ENCODE measurements at regions not wholly inside any gene's neighbourhood (a gene's known extent, or its start where the extent isn't known, plus 50 kb on each side); places are given as distances from the start of the nearest gene placed in this dataset.
A peak's percentile ranks its signal among the peaks of the same experiment; 100 is the strongest.

- Histone ChIP-seq H3K27ac (peak overlapping the region in 1 of 21 experiments; percentile 19), H3K4me3 (no peak overlapping the region)
Observed at GRCh38 chr12:92459850-92460249, 242.9 kb upstream of the PLEKHG7 start.

- H3K27ac ChIP-seq = no peak overlapping the region
- no peak overlapping the region for H3K4me3 ChIP-seq
Observed at GRCh38 chr12:92458996-92459395, 243.8 kb upstream of the PLEKHG7 start.

- H3K27ac ChIP-seq = no peak overlapping the region
- no peak overlapping the region for H3K4me3 ChIP-seq
Observed at GRCh38 chr12:92457458-92458180, 245.2 kb upstream of the PLEKHG7 start.

GRCh38 chr12:92452763-92453162 lies 250.0 kb upstream of the PLEKHG7 start:
- no peak overlapping the region for H3K27ac ChIP-seq
- H3K4me3 ChIP-seq = no peak overlapping the region

GRCh38 chr12:92446083-92446460 lies 256.7 kb upstream of the PLEKHG7 start:
- Histone ChIP-seq H3K4me3 (no peak overlapping the region), H3K27ac (peak overlapping the region in 19 of 21 experiments; percentile 6 to 79 (median 60))

GRCh38 chr12:92445253-92446082 lies 257.3 kb upstream of the PLEKHG7 start:
- peak overlapping the region in 20 of 21 experiments; percentile 6 to 79 (median 58) for H3K27ac ChIP-seq

GRCh38 chr12:92444763-92445162 lies 258.0 kb upstream of the PLEKHG7 start:
- peak overlapping the region in 18 of 21 experiments; percentile 6 to 79 (median 58) for H3K27ac ChIP-seq
- H3K4me3 ChIP-seq = no peak overlapping the region

More at GRCh38 chr12:92445253-92446082, 257.3 kb upstream of the PLEKHG7 start:
- no peak overlapping the region for H3K4me3 ChIP-seq

GRCh38 chr12:92442782-92443181 lies 260.0 kb upstream of the PLEKHG7 start:
- H3K27ac ChIP-seq = peak overlapping the region in 1 of 21 experiments; percentile 18
- H3K4me3 ChIP-seq = no peak overlapping the region

- H3K4me3 ChIP-seq = no peak overlapping the region
- H3K27ac ChIP-seq = peak overlapping the region in 5 of 21 experiments; percentile 26 to 58 (median 42)
Observed at GRCh38 chr12:92440072-92440471, 262.7 kb upstream of the PLEKHG7 start.

- Histone ChIP-seq H3K27ac (peak overlapping the region in 10 of 21 experiments; percentile 0 to 66 (median 39)), H3K4me3 (no peak overlapping the region)
Observed at GRCh38 chr12:92439420-92439805, 263.4 kb upstream of the PLEKHG7 start.

- no peak overlapping the region for H3K4me3 ChIP-seq
- peak overlapping the region in 14 of 21 experiments; percentile 0 to 66 (median 30) for H3K27ac ChIP-seq
Observed at GRCh38 chr12:92438641-92439419, 264.0 kb upstream of the PLEKHG7 start.

GRCh38 chr12:92437452-92437851 lies 265.3 kb upstream of the PLEKHG7 start:
- Histone ChIP-seq H3K27ac (peak overlapping the region in 2 of 21 experiments; percentile 10 to 13), H3K4me3 (no peak overlapping the region)

- Histone ChIP-seq H3K27ac (peak overlapping the region in 2 of 21 experiments; percentile 10 to 13), H3K4me3 (no peak overlapping the region)
Observed at GRCh38 chr12:92436856-92437255, 265.9 kb upstream of the PLEKHG7 start.

GRCh38 chr12:92434607-92435025 lies 268.2 kb upstream of the PLEKHG7 start:
- Histone ChIP-seq H3K27ac (peak overlapping the region in 1 of 21 experiments; percentile 18), H3K4me3 (no peak overlapping the region)

- Histone ChIP-seq H3K27ac (peak overlapping the region in 2 of 21 experiments; percentile 1 to 63), H3K4me3 (no peak overlapping the region)
Observed at GRCh38 chr12:92432724-92433441, 269.9 kb upstream of the PLEKHG7 start.

- H3K27ac ChIP-seq = no peak overlapping the region
Observed at GRCh38 chr12:92431146-92431545, 271.6 kb upstream of the PLEKHG7 start.

GRCh38 chr12:92426332-92426731 lies 276.5 kb upstream of the PLEKHG7 start:
- no peak overlapping the region for H3K4me3 ChIP-seq
- H3K27ac ChIP-seq = no peak overlapping the region

More at GRCh38 chr12:92431146-92431545, 271.6 kb upstream of the PLEKHG7 start:
- no peak overlapping the region for H3K4me3 ChIP-seq

GRCh38 chr12:92425165-92425564 lies 277.6 kb upstream of the PLEKHG7 start:
- no peak overlapping the region for H3K27ac ChIP-seq
- no peak overlapping the region for H3K4me3 ChIP-seq

- peak overlapping the region in 2 of 21 experiments; percentile 23 to 26 for H3K27ac ChIP-seq
Observed at GRCh38 chr12:92424338-92424737, 278.5 kb upstream of the PLEKHG7 start.

More at GRCh38 chr12:92424338-92424737, 278.5 kb upstream of the PLEKHG7 start:
- no peak overlapping the region for H3K4me3 ChIP-seq
